Keratinocyte (primary cell): ENCODE measurements at regions not wholly inside any gene's neighbourhood (a gene's known extent, or its start where the extent isn't known, plus 50 kb on each side); places are given as distances from the start of the nearest gene placed in this dataset.

Experiments used
- EZH2 ChIP-seq: IDR thresholded peaks from one replicate; pipeline ENCODE4 v1.6.1; 2012; ENCODE audit warnings: inconsistent platforms, mild to moderate bottlenecking, low read length, moderate library complexity
- TF ChIP-seq, protein P1 (sequence below), 3 experiments: IDR thresholded peaks in 1 of 3; conservative IDR thresholded peaks in 1 of 3; optimal IDR thresholded peaks in 1 of 3; 2 replicates in 2 of 3; 3 replicates in 1 of 3; pipeline versions ENCODE3 to v1.5.1; 2011; ENCODE audit warnings: low read length in 3 of 3, mild to moderate bottlenecking in 3 of 3, moderate library complexity in 2 of 3, control low read depth in 1 of 3, inconsistent platforms in 1 of 3; ENCODE audit not compliant: insufficient read depth in 2 of 3; ENCODE audit errors: extremely low read depth in 1 of 3

DNA sequence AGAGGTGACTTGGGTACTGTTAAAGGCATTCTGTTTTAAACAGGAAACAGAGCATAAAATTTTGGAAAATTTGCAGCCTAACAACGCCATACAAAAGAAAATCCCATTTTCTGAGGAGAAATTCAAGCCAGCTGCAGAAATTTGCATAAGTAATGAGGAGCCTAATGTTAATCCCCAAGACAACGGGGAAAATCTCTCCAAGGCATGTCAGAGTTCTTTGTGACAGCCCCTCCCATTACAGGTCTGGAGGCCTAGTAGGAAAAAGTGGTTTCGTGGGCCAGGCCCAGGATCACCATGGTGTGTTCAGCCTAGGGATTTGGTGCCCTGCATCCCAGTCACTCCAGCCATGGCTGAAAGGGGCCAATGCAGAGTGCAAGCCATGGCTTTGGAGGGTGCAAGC lies 1333.1 kb upstream of the TENM4 start:
- TF ChIP-seq, protein P1, sequence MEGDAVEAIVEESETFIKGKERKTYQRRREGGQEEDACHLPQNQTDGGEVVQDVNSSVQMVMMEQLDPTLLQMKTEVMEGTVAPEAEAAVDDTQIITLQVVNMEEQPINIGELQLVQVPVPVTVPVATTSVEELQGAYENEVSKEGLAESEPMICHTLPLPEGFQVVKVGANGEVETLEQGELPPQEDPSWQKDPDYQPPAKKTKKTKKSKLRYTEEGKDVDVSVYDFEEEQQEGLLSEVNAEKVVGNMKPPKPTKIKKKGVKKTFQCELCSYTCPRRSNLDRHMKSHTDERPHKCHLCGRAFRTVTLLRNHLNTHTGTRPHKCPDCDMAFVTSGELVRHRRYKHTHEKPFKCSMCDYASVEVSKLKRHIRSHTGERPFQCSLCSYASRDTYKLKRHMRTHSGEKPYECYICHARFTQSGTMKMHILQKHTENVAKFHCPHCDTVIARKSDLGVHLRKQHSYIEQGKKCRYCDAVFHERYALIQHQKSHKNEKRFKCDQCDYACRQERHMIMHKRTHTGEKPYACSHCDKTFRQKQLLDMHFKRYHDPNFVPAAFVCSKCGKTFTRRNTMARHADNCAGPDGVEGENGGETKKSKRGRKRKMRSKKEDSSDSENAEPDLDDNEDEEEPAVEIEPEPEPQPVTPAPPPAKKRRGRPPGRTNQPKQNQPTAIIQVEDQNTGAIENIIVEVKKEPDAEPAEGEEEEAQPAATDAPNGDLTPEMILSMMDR (optimal IDR thresholded peaks at IDR 0.05 in 1 of 3, IDR thresholded peaks at IDR 0.05 in 1 of 3, conservative IDR thresholded peaks at IDR 0.05 in 1 of 3; ENCODE audit: extremely low read depth in 1 of 3, insufficient read depth in 2 of 3, low read length in 3 of 3) = no peak
- no peak for TF ChIP-seq EZH2
